HFFc6 (cell line): ENCODE measurements at regions not wholly inside any gene's neighbourhood (a gene's known extent, or its start where the extent isn't known, plus 50 kb on each side); places are given as distances from the start of the nearest gene placed in this dataset.

Experiments used
- DNase-seq: peaks from one replicate; pipeline ENCODE4 v3.0.0-alpha.2; 2018
- H3K27ac Mint-ChIP-seq: 2 replicates; pipeline ENCODE4 v1.8.0; 2020; ENCODE audit warnings: mild to moderate bottlenecking, mixed read lengths
- H3K27me3 Mint-ChIP-seq: 2 replicates; pipeline ENCODE4 v1.8.0; 2021; ENCODE audit warnings: mild to moderate bottlenecking, moderate library complexity, mixed read lengths; ENCODE audit not compliant: insufficient read depth
- H3K36me3 Mint-ChIP-seq: 2 replicates; pipeline ENCODE4 v1.8.0; 2021; ENCODE audit warnings: low read depth, mixed read lengths
- H3K4me1 Mint-ChIP-seq: 2 replicates; pipeline ENCODE4 v1.8.0; 2020; ENCODE audit warnings: low read depth, mixed read lengths
- H3K4me3 Mint-ChIP-seq: 2 replicates; pipeline ENCODE4 v1.8.0; 2020; ENCODE audit warnings: mild to moderate bottlenecking, moderate library complexity, mixed read lengths
- H3K9me3 Mint-ChIP-seq: 2 replicates; pipeline ENCODE4 v1.8.0; 2020; ENCODE audit warnings: mild to moderate bottlenecking, mixed read lengths
- TF ChIP-seq, protein P1 (sequence below): fragments of 200-600 bp; sonication (generic); IDR thresholded peaks from 2 replicates; pipeline ENCODE4 v1.5.0; 2021; ENCODE audit warnings: antibody characterized with exemption, mild to moderate bottlenecking

DNA sequence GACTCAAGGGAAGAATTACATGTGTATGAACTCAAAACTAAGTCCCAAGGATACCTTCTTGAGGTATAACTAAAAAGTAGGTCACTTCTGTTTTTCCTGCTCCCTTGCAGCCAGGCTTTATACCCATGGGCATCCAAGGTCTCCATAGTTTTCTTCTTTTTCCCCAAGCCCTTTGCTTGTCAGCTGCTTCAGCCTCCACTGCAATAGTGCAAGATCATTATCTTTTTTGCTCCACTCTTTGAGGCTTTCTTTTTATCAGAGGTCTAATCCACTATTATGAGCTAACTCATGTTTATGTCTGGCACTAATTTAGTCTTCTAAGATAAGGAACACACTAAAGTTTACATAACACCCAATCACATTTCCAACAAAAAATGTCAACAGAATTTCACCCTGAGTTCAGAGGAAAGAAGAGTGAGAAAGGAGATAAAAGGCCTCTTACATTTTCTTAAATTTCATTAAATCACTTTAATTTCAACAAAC, 121.2 kb upstream of the LSAMP start:
- no peak for DNase-seq
- H3K9me3 Mint-ChIP-seq: peaks cover 32% of the 10 kb centered on the region
- no peak overlapping the region for H3K27ac Mint-ChIP-seq
- H3K36me3 Mint-ChIP-seq: no peaks in the 10 kb centered on the region
- H3K4me1 Mint-ChIP-seq: no peaks in the 10 kb centered on the region
- TF ChIP-seq, protein P1, sequence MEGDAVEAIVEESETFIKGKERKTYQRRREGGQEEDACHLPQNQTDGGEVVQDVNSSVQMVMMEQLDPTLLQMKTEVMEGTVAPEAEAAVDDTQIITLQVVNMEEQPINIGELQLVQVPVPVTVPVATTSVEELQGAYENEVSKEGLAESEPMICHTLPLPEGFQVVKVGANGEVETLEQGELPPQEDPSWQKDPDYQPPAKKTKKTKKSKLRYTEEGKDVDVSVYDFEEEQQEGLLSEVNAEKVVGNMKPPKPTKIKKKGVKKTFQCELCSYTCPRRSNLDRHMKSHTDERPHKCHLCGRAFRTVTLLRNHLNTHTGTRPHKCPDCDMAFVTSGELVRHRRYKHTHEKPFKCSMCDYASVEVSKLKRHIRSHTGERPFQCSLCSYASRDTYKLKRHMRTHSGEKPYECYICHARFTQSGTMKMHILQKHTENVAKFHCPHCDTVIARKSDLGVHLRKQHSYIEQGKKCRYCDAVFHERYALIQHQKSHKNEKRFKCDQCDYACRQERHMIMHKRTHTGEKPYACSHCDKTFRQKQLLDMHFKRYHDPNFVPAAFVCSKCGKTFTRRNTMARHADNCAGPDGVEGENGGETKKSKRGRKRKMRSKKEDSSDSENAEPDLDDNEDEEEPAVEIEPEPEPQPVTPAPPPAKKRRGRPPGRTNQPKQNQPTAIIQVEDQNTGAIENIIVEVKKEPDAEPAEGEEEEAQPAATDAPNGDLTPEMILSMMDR: no peak
- H3K4me3 Mint-ChIP-seq: no peak overlapping the region
- no peaks in the 10 kb centered on the region for H3K27me3 Mint-ChIP-seq

GRCh38 chr3:116569611-116570010, 124.3 kb upstream of the LSAMP start:
- no peak for DNase-seq
- H3K27ac Mint-ChIP-seq: no peak overlapping the region

GRCh38 chr3:116579840-116580239, 129.7 kb upstream of the TUSC7 start:
- TF ChIP-seq, protein P1: no peak
- Mint-ChIP-seq H3K36me3 (no peaks in the 10 kb centered on the region; the same call in 1 of the 2 replicates), H3K9me3 (peaks cover 41% of the 10 kb centered on the region), H3K4me1 (no peaks in the 10 kb centered on the region), H3K4me3 (no peak overlapping the region), H3K27ac (no peak overlapping the region), H3K27me3 (no peaks in the 10 kb centered on the region)
- no peak for DNase-seq

More at GRCh38 chr3:116569611-116570010, 124.3 kb upstream of the LSAMP start:
- Mint-ChIP-seq H3K36me3 (no peaks in the 10 kb centered on the region), H3K4me1 (no peaks in the 10 kb centered on the region), H3K9me3 (peaks cover 48% of the 10 kb centered on the region), H3K27me3 (no peaks in the 10 kb centered on the region), H3K4me3 (no peak overlapping the region)
- TF ChIP-seq, protein P1: no peak

DNA sequence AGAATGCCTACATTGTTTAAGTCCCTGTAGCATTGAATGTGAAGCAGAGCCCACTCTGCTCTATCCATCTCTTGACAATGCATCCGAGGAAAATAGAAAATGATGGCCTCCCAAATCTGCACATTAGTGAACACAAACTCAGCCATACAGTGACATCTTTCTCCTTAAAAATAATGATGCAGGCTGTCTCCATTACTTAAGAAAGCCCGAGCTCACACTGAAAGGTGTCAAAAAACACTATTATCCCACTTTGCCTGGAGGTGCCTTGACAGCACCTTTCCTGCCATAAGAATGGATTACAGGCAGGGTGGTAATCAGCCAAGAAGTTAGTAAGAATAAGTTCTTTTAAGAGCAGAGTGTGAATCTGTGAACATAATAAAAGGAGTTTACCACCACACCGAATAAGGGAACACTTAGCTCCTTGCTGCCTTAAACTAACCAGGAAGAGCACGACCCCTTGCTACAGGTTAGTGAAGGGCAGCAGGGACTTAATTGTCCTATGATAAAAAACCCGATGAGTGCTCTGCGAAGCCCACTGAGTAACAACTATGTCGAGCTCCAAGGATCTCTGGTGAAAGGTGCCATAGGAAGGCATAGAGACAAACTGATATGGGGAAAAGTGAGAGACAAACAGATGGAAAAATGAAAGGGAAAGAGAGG, 123.2 kb upstream of the TUSC7 start:
- TF ChIP-seq, protein P1: no peak
- Mint-ChIP-seq H3K9me3 (peaks cover 45% of the 10 kb centered on the region), H3K4me3 (no peak overlapping the region), H3K36me3 (no peaks in the 10 kb centered on the region; the same call in 1 of the 2 replicates), H3K4me1 (no peaks in the 10 kb centered on the region), H3K27me3 (no peaks in the 10 kb centered on the region; the same call in 1 of the 2 replicates), H3K27ac (no peak overlapping the region)
- no peak for DNase-seq

DNA sequence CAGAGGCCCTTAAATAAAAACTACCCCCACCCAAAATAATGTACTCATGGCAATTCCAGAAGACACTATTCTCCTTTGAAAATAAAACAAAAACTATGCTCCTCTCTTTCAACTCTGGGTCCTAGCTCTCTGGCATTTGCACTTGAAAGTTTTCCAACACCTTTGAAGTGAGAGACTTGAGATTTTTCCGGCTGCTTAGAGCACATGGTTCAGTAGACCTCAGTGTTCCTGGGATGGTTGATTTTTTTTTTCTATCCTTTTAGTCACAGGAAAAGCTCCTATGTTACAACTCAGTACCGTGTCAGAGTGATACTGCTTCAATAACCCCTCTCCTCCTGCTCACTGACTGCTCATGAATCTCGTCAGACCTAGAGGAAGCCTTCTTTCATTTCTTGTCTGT, 118.3 kb upstream of the TUSC7 start:
- no peaks in the 10 kb centered on the region for H3K4me1 Mint-ChIP-seq
- H3K9me3 Mint-ChIP-seq: peaks cover 58% of the 10 kb centered on the region
- H3K36me3 Mint-ChIP-seq: no peaks in the 10 kb centered on the region
- TF ChIP-seq, protein P1: no peak
- DNase-seq: no peak
- H3K4me3 Mint-ChIP-seq: no peak overlapping the region
- no peaks in the 10 kb centered on the region; the same call in 1 of the 2 replicates for H3K27me3 Mint-ChIP-seq
- no peak overlapping the region for H3K27ac Mint-ChIP-seq
